GM12892 (cell line): ENCODE measurements at regions not wholly inside any gene's neighbourhood (a gene's known extent, or its start where the extent isn't known, plus 50 kb on each side); places are given as distances from the start of the nearest gene placed in this dataset.

Experiments used
- POLR2A ChIP-seq: IDR thresholded peaks from 2 replicates; pipeline ENCODE4 v1.6.1; 2011; ENCODE audit warnings: low read depth, low read length, control low read depth
- POLR2AphosphoS5 ChIP-seq: IDR thresholded peaks from 2 replicates; pipeline ENCODE4 v1.6.1; 2011; ENCODE audit warnings: low read depth, low read length, control low read depth
- TAF1 ChIP-seq: IDR thresholded peaks from 2 replicates; pipeline ENCODE4 v1.6.1; 2011; ENCODE audit warnings: low read depth, mild to moderate bottlenecking, control low read depth, low read length, borderline replicate concordance

GRCh38 chr2:217738061-217738460 is 264.7 kb downstream of the TNS1 start:
- TF ChIP-seq POLR2AphosphoS5 (no peak), POLR2A (no peak), TAF1 (no peak)
